Activated CD8-positive, alpha-beta T cell treated with anti-CD3 and anti-CD28 coated beads, Interleukin-2, amount 10 ng/mL, durations not matched to agents 7 days and 5 days (primary cell): ENCODE measurements at regions not wholly inside any gene's neighbourhood (a gene's known extent, or its start where the extent isn't known, plus 50 kb on each side); places are given as distances from the start of the nearest gene placed in this dataset.
"Not testable (repeated sequence)": the region's sequence is repeated elsewhere in the genome, so short reads cannot be mapped to it uniquely, and the experiment has no call there.

ENCODE experiments used
- ATAC-seq: fragments of 150-1000 bp; cut with Tn5 transposase; one replicate; pipeline ENCODE4 v1.10.0; 2021; ENCODE audit warnings: moderate library complexity
- CTCF ChIA-PET: fragments of 350-600 bp; sonication (Branson Sonifier 250); formaldehyde crosslinking; loops from one replicate; lab custom pipeline; 2021; ENCODE audit warnings: antibody characterized with exemption; lab: Charles Lee
- POLR2A ChIA-PET: fragments of 350-600 bp; sonication (Branson Sonifier 250); formaldehyde crosslinking; loops from one replicate; lab custom pipeline; 2021; ENCODE audit warnings: antibody characterized with exemption; lab: Charles Lee
- DNase-seq: peaks from one replicate; pipeline ENCODE4 v3.0.0-alpha.2; 2020
- H3K27ac Mint-ChIP-seq: one replicate; pipeline ENCODE4 v1.8.0; 2021; ENCODE audit warnings: mild to moderate bottlenecking, mixed read lengths
- H3K27me3 Mint-ChIP-seq: one replicate; pipeline ENCODE4 v1.8.0; 2021; ENCODE audit warnings: low read depth, mixed read lengths
- H3K36me3 Mint-ChIP-seq: one replicate; pipeline ENCODE4 v1.8.0; 2021; ENCODE audit warnings: low read depth, mixed read lengths
- H3K4me1 Mint-ChIP-seq: one replicate; pipeline ENCODE4 v1.8.0; 2021; ENCODE audit warnings: low read depth, mixed read lengths
- H3K4me3 Mint-ChIP-seq: one replicate; pipeline ENCODE4 v1.8.0; 2021; ENCODE audit warnings: mild to moderate bottlenecking, mixed read lengths
- H3K9me3 Mint-ChIP-seq: one replicate; pipeline ENCODE4 v1.8.0; 2022; ENCODE audit warnings: mixed read lengths; ENCODE audit not compliant: insufficient read depth

DNA sequence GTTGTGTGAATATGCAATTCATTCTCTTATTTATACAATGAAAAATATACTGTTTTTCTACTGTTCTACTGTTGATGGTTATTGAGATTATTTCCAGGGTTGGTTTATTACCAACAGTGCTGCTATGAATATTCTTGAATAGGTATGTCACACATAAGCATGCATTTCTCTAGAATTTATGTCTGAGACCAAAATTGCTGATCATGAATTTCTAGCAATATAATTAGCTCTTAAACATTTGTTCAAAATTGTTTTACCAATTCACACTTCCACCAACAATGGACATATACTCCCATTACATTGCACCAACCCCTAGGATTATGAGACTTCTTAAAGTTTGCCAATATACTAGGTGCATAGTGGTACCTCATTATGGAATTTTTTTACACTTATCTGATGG lies 164.1 kb upstream of the KCNQ5 start:
- Mint-ChIP-seq H3K27ac (no peak overlapping the region), H3K9me3 (no peaks in the 10 kb centered on the region)

DNA sequence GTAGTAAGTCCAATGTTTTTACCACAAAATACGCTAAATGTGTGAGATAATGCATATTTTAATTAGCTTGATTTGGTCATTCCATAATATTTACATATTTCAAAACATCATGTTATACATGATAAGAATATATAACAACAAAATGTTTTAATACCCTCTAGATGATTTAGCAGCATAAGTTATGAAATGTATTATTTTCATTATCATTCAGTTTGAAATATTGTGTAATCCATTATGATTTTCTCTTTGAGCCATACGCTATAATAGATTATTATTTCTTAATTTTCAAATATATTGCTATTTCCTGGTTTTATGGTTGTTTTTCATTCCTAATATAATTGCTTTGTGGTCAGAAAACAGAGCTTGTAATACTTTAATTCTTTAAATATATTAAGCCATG lies 163.3 kb upstream of the KCNQ5 start:
- Mint-ChIP-seq H3K27ac (no peak overlapping the region), H3K4me3 (no peak overlapping the region), H3K36me3 (no peaks in the 10 kb centered on the region), H3K9me3 (no peaks in the 10 kb centered on the region), H3K4me1 (no peaks in the 10 kb centered on the region), H3K27me3 (peaks cover 9% of the 10 kb centered on the region)
- CTCF ChIA-PET, result no interaction called here
- ATAC-seq, result no peak
- no peak for DNase-seq
- POLR2A ChIA-PET, result no interaction called here

More for the DNA sequence above, 164.1 kb upstream of the KCNQ5 start:
- H3K36me3 Mint-ChIP-seq, result no peaks in the 10 kb centered on the region
- no peak overlapping the region for H3K4me3 Mint-ChIP-seq
- CTCF ChIA-PET, result no interaction called here
- POLR2A ChIA-PET, result no interaction called here
- no peak for ATAC-seq
- H3K4me1 Mint-ChIP-seq, result no peaks in the 10 kb centered on the region
- peaks cover 9% of the 10 kb centered on the region for H3K27me3 Mint-ChIP-seq
- DNase-seq, result no peak

DNA sequence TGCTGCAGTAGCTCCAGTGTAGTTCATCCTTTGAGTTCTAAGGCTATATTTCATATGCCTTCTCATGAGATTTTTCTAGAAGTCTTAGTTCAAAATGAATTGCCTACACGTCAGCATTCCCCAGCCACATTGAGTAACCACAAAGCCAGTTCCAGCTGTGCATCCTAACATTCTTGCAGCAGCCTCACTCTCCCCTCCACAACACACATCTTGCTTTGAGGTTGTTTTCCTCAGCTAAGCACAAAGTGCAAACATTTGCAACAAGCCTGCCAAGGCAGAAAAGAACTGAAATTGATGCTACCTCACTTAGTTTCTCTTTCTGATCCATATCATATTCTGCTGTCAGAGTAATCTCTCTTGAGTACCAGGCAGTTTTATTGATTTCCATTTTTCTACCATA lies 160.7 kb upstream of the KCNQ5 start:
- H3K4me1 Mint-ChIP-seq, result no peaks in the 10 kb centered on the region
- H3K9me3 Mint-ChIP-seq, result no peaks in the 10 kb centered on the region
- ATAC-seq (no peak), DNase-seq (no peak)
- H3K4me3 Mint-ChIP-seq, result no peak overlapping the region
- H3K27me3 Mint-ChIP-seq, result peaks cover 12% of the 10 kb centered on the region
- no peak overlapping the region for H3K27ac Mint-ChIP-seq
- ChIA-PET CTCF (no interaction called here), POLR2A (no interaction called here)
- no peaks in the 10 kb centered on the region for H3K36me3 Mint-ChIP-seq

DNA sequence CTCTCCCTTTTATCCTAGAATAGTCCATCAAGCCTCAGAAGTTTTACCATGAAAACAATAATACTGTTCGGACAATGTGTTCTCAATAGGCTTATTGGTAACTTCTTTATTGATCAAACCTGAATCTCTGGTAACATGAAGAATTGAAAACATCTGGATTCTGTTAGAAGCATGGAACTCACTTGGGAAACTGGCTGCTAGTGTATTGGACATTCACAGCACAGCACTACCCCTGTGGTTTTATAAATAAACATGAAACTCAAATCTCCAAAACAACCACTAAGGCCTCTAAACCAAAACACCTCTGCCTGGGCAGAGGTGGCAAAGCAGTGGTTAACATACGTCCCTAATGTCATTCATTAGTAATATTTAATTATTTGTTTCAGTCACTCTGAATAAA lies 157.6 kb upstream of the KCNQ5 start:
- no peak overlapping the region for H3K27ac Mint-ChIP-seq
- ChIA-PET CTCF (no interaction called here), POLR2A (no interaction called here)
- no peaks in the 10 kb centered on the region for H3K4me1 Mint-ChIP-seq
- no peak for ATAC-seq
- no peak overlapping the region for H3K4me3 Mint-ChIP-seq
- H3K36me3 Mint-ChIP-seq, result no peaks in the 10 kb centered on the region
- no peak for DNase-seq
- peaks cover 12% of the 10 kb centered on the region for H3K27me3 Mint-ChIP-seq
- H3K9me3 Mint-ChIP-seq, result no peaks in the 10 kb centered on the region

DNA sequence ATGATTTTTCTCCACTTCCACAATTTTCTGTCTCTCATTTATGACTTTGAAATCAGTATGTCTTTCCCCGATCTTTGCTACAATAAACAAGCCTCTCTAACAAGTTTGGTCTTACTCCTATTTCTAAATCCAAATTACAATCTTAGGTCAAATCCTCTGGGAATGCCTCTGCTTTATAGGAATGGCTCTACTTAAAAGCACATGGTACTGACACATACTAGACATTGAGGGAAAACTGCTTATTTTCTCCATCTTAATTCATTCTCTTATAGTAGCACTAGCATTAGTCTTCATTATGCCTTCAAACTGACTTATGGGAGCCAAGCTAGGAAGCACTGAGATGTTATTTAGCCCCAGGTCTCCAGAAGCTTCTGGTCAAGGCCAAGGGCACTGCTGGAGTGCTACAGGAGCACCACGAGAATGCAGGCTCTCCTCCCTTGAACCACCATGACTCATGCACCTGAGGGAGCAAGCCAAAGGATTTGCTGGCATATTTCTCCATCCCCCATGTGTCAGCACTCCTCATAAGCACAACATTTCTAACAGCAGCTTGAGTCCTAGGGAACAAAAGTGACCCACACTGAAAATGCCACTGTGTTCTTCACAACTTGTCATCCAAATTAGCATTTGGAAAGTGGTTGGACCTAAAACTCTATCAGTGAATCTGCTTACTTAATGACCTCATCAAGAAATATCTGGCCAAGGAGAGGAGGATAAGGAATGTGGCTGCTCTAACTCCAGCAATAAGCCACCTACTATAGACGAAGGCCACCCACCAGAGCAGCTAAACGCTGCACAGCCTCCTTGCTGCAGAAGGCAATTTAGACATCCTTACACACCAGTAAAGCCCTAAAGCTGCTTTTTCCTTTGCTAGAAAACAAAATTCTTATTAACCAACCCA lies 156.8 kb upstream of the KCNQ5 start:
- Mint-ChIP-seq H3K4me3 (no peak overlapping the region), H3K27ac (no peak overlapping the region), H3K9me3 (no peaks in the 10 kb centered on the region), H3K36me3 (no peaks in the 10 kb centered on the region), H3K4me1 (no peaks in the 10 kb centered on the region), H3K27me3 (peaks cover 12% of the 10 kb centered on the region)
- DNase-seq (no peak), ATAC-seq (no peak)
- ChIA-PET POLR2A (no interaction called here), CTCF (no interaction called here)

DNA sequence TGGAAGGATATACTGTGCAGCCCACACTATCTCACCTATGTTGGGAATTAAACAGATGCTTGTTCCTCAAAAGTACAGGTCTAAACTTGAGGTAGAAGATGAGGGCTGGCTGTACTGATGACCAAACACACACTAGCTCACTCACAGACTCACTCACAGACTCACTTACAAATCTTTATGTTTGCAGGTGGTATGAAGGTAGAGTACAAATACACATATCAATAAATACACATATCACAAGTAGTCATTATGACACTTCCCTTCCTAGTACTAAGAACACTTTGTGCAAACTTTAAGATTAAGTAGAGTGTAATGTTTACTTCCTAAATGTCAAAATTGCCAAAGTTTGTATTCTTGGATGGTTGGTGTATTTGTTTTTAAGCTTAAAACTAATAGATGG lies 155.4 kb upstream of the KCNQ5 start:
- CTCF ChIA-PET, result no interaction called here
- Mint-ChIP-seq H3K27ac (no peak overlapping the region), H3K36me3 (no peaks in the 10 kb centered on the region), H3K27me3 (peaks cover 7% of the 10 kb centered on the region), H3K4me3 (no peak overlapping the region), H3K9me3 (no peaks in the 10 kb centered on the region), H3K4me1 (no peaks in the 10 kb centered on the region)
- DNase-seq (no peak), ATAC-seq (no peak)
- POLR2A ChIA-PET, result no interaction called here

DNA sequence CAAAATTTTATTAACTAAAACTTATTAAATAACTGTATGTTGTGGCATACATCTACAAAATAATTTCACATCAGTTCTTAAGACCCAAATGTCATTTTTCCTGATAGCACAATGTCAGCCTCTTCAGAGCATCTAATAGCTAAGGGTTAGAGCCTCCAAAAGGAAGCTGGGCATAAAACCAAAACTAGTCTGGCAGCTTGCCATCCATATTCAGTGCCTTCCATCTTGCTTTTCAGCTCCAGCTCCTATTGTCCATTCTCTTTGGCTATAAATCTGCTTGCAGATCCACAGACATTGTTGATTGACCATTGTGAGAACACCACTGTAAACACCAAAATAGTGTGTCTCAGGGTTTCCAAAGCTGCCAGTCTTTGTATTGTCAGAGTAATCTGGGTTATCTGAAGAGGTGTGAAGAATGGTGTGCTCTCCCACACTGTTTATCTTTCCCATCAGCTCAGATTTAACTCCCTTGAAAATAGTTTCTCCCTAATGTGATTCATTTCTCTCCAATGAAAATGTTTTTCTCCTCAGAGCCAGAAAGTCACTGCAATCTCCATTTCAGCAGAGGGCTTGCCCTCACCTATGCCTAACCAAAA lies 154.8 kb upstream of the KCNQ5 start:
- CTCF ChIA-PET, result no interaction called here
- DNase-seq (no peak), ATAC-seq (no peak)
- Mint-ChIP-seq H3K4me3 (no peak overlapping the region), H3K27me3 (peaks cover 4% of the 10 kb centered on the region), H3K4me1 (no peaks in the 10 kb centered on the region), H3K36me3 (no peaks in the 10 kb centered on the region), H3K9me3 (no peaks in the 10 kb centered on the region), H3K27ac (no peak overlapping the region)
- POLR2A ChIA-PET, result no interaction called here

DNA sequence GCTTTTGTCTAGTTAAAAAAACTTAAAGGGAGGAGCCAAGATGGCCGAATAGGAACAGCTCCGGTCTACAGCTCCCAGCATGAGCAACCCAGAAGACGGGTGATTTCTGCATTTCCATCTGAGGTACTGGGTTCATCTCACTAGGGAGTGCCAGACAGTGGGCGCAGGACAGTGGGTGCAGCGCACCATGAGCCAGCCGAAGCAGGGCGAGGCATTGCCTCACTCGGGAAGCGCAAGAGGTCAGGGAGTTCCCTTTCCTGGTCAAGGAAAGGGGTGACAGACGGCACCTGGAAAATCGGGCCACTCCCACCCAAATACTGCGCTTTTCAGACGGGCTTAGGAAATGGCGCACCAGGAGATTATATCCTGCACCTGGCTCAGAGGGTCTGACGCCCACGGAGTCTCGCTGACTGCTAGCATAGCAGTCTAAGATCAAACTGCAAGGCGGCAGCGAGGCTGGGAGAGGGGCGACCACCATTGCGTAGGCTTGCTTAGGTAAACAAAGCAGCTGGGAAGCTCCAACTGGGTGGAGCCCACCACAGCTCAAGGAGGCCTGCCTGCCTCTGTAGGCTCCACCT lies 152.4 kb upstream of the KCNQ5 start:
- not testable (repeated sequence) for H3K27me3 Mint-ChIP-seq

DNA sequence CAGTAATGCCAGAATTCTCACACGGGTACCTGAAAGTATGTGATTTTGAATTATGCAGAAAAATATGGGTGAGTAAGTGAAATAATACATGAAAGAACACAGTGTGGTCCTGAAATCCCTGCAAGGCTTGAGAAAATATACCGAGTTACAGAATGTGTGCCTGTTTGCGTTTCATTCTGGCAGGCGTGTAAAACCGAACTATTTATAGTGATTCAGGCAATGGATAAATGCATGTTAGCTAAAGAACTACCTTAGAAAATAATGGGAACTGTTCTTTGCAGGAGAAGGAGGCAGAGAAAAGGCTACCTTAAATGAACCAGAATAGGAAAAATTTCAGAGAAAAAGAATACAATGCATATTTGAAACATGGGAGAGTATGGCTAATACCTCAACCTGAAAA lies 145.8 kb upstream of the KCNQ5 start:
- H3K4me1 Mint-ChIP-seq, result no peaks in the 10 kb centered on the region
- DNase-seq, result no peak
- ChIA-PET CTCF (no interaction called here), POLR2A (no interaction called here)
- H3K4me3 Mint-ChIP-seq, result no peak overlapping the region
- no peaks in the 10 kb centered on the region for H3K9me3 Mint-ChIP-seq
- no peak for ATAC-seq
- peaks cover 2% of the 10 kb centered on the region for H3K27me3 Mint-ChIP-seq
- H3K36me3 Mint-ChIP-seq, result no peaks in the 10 kb centered on the region
- no peak overlapping the region for H3K27ac Mint-ChIP-seq

More for the DNA sequence above, 152.4 kb upstream of the KCNQ5 start:
- DNase-seq, ATAC-seq, H3K4me1 Mint-ChIP-seq, CTCF ChIA-PET, H3K36me3 Mint-ChIP-seq, H3K9me3 Mint-ChIP-seq, H3K4me3 Mint-ChIP-seq, POLR2A ChIA-PET, H3K27ac Mint-ChIP-seq: not testable (repeated sequence)

DNA sequence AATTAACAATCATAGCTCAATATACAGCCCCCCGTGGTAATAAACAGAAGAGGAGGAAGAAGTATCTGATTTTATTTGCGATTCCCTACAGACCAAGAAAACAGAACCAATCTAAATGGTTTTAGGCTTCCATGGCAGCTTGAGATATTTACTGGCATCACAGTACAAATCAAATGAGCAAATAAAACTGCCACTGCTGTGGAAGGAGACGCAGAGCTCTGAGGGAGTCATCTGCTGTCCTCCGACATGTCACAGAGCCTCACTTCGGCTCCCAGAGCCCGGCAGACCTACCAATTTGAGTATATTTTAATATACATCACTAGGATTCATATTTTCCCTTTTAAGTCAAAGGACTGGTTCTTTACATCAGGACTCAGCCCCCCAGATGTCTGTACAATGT lies 145.2 kb upstream of the KCNQ5 start:
- Mint-ChIP-seq H3K36me3 (no peaks in the 10 kb centered on the region), H3K4me3 (no peak overlapping the region), H3K27me3 (peaks cover 2% of the 10 kb centered on the region), H3K4me1 (no peaks in the 10 kb centered on the region), H3K9me3 (no peaks in the 10 kb centered on the region), H3K27ac (no peak overlapping the region)
- ChIA-PET CTCF (no interaction called here), POLR2A (no interaction called here)
- no peak for ATAC-seq
- no peak for DNase-seq

DNA sequence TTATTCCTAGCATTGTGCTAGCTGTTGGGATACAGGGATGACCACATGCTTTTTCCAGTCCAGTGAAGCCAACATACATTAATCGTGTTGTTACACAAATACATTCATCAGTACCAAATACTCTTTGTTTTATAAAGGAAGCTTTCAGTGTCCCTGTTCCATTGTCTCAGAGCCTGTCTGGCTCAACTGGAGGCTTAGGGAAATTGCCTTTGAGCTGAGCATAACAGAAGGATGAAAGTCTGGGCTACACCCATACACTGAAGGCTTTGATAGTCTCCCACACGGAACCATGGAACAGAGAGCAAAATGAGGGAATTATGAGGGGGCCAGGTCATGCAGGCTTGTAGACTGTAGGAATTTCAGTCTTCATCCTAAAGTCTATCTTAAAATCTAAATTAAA lies 126.4 kb upstream of the KCNQ5 start:
- POLR2A ChIA-PET, result no interaction called here
- no peaks in the 10 kb centered on the region for H3K4me1 Mint-ChIP-seq
- CTCF ChIA-PET, result no interaction called here

DNA sequence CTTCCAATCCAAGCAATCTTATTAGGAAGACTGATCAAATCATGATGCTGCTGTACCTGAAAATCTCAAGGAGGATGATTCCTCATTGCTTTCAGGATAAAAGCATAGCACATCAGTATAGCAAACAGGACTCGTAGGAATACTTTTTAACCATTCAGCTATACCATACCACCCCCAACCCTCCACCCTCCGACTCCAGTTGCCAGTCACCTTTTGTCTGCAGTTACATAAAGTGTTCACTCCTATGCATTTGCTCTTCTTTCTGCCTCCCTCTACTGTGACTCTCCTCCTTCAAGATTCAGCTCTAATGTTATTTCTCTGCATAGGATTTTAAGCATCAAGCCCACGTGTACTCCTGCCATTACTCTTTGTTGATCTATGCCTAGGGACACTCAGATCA lies 124.7 kb upstream of the KCNQ5 start:
- Mint-ChIP-seq H3K4me1 (no peaks in the 10 kb centered on the region), H3K36me3 (no peaks in the 10 kb centered on the region), H3K27me3 (peaks cover 2% of the 10 kb centered on the region), H3K4me3 (no peak overlapping the region), H3K9me3 (no peaks in the 10 kb centered on the region), H3K27ac (no peak overlapping the region)
- POLR2A ChIA-PET, result no interaction called here
- ATAC-seq (no peak), DNase-seq (no peak)
- CTCF ChIA-PET, result no interaction called here

More for the DNA sequence above, 126.4 kb upstream of the KCNQ5 start:
- peaks cover 5% of the 10 kb centered on the region for H3K27me3 Mint-ChIP-seq
- H3K27ac Mint-ChIP-seq, result no peak overlapping the region
- DNase-seq, result no peak
- no peak overlapping the region for H3K4me3 Mint-ChIP-seq
- H3K9me3 Mint-ChIP-seq, result no peaks in the 10 kb centered on the region
- H3K36me3 Mint-ChIP-seq, result no peaks in the 10 kb centered on the region
- ATAC-seq, result no peak
